A673 (cell line): ENCODE measurements at regions not wholly inside any gene's neighbourhood (a gene's known extent, or its start where the extent isn't known, plus 50 kb on each side); places are given as distances from the start of the nearest gene placed in this dataset.

Experiments
- EZH2 ChIP-seq: fragments of 200-600 bp; sonication (generic); IDR thresholded peaks from 2 replicates; pipeline ENCODE4 v1.6.1; 2017; ENCODE audit warnings: borderline replicate concordance, low read depth, mild to moderate bottlenecking, mixed read lengths, antibody characterized with exemption, low read length; ENCODE audit not compliant: poor library complexity, severe bottlenecking
- TF ChIP-seq, protein P1 (sequence below): fragments of 300-800, 200-600 bp; sonication (generic); conservative IDR thresholded peaks from 2 replicates; pipeline ENCODE4 v1.5.1; 2017; ENCODE audit warnings: low read depth, mild to moderate bottlenecking, antibody characterized with exemption, low read length, moderate library complexity, mixed read lengths

DNA sequence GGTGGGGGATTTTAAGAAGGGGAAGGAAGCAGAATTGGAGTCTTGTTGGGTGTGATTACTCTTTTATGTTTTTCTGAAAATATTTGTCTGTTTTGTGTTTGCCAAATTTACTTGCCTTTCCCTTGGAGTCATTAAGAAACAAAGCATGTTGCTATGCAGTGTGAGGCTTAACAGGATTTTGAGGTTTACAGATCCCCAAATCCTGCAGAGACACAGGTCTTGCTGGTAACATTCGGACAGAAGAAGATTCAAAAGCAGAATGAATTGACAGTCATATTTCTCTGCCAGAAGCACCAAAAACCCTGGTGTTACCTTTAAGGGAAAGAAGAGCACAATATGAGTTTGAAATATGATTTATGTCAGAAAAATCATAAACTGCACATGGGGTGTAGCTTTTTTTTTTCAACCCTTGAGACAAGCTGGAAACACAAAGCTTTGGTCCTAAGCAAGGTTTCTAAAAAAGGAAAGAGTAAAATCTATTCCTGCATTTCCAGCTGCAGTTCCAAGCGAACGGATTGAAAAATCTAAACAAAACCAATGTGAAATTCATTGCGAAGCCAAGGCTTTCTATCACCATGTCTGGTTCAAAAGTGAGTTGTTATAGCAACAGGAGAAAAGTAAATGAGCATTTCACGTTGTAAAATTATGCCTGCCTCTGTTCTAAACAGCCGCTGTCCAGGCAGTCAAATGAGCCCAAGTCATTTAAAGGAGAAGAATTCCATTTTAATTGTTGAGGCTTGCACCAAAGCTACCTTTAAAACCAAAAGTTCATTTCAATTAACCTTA is 358.9 kb upstream of the SASH1 start:
- TF ChIP-seq, protein P1, sequence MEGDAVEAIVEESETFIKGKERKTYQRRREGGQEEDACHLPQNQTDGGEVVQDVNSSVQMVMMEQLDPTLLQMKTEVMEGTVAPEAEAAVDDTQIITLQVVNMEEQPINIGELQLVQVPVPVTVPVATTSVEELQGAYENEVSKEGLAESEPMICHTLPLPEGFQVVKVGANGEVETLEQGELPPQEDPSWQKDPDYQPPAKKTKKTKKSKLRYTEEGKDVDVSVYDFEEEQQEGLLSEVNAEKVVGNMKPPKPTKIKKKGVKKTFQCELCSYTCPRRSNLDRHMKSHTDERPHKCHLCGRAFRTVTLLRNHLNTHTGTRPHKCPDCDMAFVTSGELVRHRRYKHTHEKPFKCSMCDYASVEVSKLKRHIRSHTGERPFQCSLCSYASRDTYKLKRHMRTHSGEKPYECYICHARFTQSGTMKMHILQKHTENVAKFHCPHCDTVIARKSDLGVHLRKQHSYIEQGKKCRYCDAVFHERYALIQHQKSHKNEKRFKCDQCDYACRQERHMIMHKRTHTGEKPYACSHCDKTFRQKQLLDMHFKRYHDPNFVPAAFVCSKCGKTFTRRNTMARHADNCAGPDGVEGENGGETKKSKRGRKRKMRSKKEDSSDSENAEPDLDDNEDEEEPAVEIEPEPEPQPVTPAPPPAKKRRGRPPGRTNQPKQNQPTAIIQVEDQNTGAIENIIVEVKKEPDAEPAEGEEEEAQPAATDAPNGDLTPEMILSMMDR = no peak
- TF ChIP-seq EZH2 = no peak
